GM12892 (cell line): ENCODE measurements at regions not wholly inside any gene's neighbourhood (a gene's known extent, or its start where the extent isn't known, plus 50 kb on each side); places are given as distances from the start of the nearest gene placed in this dataset.

Experiments used
- POLR2A ChIP-seq: IDR thresholded peaks from 2 replicates; pipeline ENCODE4 v1.6.1; 2011; ENCODE audit warnings: low read depth, low read length, control low read depth
- POLR2AphosphoS5 ChIP-seq: IDR thresholded peaks from 2 replicates; pipeline ENCODE4 v1.6.1; 2011; ENCODE audit warnings: low read depth, low read length, control low read depth
- TAF1 ChIP-seq: IDR thresholded peaks from 2 replicates; pipeline ENCODE4 v1.6.1; 2011; ENCODE audit warnings: low read depth, mild to moderate bottlenecking, control low read depth, low read length, borderline replicate concordance

DNA sequence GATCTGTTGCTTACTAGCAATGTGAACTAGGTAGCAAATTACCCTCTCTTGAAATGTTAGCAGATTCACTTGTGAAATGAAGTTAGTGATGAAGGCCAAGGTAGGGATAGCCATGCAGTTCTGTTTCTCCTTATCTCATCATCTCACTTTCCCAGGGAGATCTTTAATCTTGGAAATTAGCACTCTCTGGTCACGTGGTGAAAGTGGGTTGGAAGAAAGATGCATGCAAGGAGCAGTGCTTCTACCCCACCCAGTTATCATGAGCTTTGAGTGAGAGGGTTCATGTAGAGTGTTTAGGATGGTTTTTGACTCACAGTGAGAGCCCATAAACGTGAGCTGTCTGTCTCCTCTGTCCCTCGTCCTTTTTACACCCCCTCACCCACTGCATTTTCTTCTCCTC lies 346.3 kb downstream of the QKI start:
- TF ChIP-seq POLR2AphosphoS5 (no peak), POLR2A (no peak), TAF1 (no peak)
